Central memory CD4-positive, alpha-beta T cell (primary cell): ENCODE measurements at regions not wholly inside any gene's neighbourhood (a gene's known extent, or its start where the extent isn't known, plus 50 kb on each side); places are given as distances from the start of the nearest gene placed in this dataset.

Source experiments
- DNase-seq: peaks from one replicate; pipeline ENCODE4 v3.0.0; 2022

DNA sequence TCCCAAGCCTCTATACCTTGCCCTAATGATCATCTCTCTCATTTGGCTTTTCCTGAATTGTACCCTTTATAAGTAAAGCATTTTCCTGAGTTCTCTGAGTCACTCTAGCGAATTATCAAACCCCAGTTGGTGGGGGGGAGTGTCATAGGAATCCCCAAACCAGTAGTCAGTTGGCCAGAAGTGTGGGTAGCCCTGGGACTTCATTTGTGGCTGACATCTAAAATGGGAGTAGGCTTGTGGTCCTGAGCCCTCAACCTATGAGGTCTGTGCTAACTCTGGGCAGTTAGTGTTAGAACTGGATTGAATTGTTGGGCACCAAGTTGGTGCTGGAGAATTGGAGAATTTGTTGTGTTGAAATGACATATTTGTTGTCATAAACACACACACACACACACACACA is 91.3 kb downstream of the BBS10 start:
- no peak for DNase-seq

DNA sequence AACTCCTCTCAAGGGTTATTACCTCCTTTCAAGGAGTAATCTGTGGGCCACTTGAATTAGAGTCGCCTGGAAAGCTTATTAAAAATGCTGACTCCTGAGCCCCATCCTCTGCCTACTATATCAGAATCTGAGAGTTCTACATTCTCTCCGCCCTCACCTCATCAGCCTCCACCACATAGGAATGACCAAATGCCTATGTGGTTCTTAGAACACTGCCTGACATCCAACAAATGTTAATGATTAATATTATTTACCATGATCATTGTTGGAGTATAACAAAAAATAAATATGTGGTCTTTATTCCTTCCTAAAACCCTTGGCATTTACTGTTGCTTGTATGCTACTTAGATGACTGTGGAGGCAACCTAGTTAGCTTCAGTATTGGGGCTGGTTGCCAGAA is 91.9 kb downstream of the BBS10 start:
- no peak for DNase-seq

DNA sequence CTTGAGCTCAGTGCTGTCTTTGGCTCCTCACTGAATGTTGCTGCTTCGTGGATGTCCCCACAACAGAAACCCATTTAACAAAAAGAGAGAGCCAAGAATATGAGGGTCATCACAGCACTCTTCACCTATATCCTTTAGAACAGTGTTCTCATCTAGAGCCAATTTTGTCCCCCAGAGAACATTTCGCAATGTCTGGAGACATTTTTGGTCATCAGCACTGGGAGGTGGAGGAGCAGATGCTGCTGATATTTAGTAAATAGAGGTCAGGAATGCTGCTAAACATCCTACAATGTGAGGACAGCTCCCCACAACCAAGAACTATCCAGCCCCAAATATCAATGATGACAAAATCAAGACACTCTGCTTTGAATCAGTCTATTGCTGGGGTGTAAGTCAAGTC is 92.5 kb downstream of the BBS10 start:
- DNase-seq, result no peak

GRCh38 chr12:76255281-76255680 is 92.9 kb downstream of the BBS10 start:
- no peak for DNase-seq

GRCh38 chr12:76252031-76252430 is 96.2 kb downstream of the BBS10 start:
- DNase-seq, result no peak

GRCh38 chr12:76250256-76250655 is 98.0 kb downstream of the BBS10 start:
- no peak for DNase-seq

GRCh38 chr12:76249501-76249900 is 98.7 kb downstream of the BBS10 start:
- no peak for DNase-seq

DNA sequence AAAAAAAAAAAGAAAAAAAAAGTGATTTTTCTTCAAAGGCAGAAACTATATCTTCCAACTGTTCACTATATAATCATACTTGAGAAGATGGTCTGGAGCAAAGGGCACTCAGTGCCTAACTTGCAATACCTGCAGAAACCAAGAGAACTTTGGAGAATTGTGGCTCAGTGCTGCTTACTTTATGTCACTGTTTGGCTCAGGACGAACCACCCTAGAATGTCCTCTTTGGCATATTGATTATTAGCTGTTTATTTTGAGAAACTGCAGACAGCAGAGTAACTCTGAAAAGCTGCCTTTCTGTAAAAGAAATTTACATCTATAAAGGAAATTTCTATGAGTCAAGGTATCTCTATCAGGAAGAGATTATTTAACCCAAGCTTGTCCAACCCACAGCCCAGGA is 100.2 kb downstream of the BBS10 start:
- DNase-seq, result no peak

GRCh38 chr12:76247026-76247646 is 101.1 kb downstream of the BBS10 start:
- no peak for DNase-seq

DNA sequence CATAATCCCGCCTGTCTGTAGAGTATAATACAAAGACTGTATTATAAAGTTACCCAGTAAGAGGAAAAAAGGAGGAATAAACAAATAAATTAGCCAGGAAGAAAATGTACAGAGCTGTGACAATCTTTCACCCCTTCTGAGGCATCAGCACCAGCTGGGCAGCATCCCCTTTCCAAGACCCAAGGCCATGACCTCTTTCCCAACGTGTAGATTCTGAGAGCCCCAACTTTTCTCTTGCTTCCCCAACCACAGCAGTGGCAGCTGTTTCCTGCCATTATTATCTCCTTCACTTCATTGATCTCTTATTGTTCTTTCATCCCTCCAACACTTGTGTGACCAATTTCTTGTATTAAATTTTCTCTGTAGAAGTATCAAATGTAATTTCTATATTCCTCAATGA is 101.6 kb downstream of the BBS10 start:
- DNase-seq, result no peak

- no peak for DNase-seq
Measured at GRCh38 chr12:76244300-76244699, 103.9 kb downstream of the BBS10 start.

GRCh38 chr12:76242813-76243550 is 105.2 kb downstream of the BBS10 start:
- no peak for DNase-seq

DNA sequence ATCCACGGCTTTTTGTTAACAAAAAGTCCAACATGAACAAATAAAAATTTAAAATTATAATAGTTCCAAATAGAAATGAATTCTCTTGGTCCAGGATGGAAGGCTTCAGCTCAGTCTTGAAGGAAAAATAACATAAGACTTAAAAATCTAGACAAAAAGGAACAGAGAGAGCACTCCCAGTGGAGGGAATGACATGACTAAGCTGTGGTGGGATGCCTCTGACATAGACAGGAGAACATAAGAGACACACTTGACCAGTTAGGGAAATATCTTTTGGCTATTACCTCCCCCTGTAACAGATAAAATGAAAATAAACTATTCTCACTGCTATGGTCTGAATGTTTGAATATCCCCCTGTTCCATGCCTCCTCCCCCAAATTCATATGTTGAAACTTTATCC is 106.8 kb downstream of the BBS10 start:
- DNase-seq, result no peak

- DNase-seq, result no peak
Measured at GRCh38 chr12:76240281-76240680, 107.9 kb downstream of the BBS10 start.

DNA sequence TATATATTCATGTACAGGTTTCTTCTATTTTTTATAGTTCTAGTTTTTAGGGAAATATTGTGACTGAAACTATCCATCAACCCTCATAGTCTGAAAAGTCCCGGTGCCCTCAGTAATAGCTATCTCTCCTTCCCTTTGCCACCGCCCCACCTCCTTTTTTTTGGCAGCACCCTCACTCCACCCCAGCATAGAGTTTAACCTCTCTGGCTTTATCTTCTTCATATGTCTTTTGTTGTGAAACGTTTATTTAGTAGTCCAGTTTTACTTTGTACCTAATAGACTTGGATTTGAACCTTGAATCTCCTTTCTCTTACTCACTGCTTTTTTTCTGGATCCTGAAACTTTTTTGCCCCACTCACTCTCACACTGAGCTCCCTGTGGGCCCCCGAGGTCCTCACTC is 109.5 kb downstream of the BBS10 start:
- no peak for DNase-seq

GRCh38 chr12:76237086-76237701 is 111.0 kb downstream of the BBS10 start:
- no peak for DNase-seq

DNA sequence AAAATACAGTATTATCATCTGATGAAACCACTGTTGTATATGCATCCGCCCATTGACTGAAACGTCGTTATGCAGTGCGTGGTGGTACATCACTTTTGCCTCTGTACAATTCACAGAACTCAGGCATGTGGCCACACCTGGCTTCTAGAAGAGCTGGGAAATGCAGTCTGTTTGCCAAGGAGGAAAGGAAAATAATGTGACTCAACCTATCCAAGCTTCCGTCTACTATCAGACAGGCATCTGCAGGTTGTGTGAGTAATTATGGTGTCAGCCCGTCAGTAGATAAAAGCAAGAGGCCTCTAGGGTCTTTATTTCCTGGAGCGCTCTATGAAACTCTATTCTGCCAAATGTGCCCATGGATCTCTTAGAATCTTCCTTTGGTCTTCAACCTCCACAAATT is 111.6 kb downstream of the BBS10 start:
- DNase-seq, result no peak

GRCh38 chr12:76234741-76235140 is 113.5 kb downstream of the BBS10 start:
- no peak for DNase-seq

DNA sequence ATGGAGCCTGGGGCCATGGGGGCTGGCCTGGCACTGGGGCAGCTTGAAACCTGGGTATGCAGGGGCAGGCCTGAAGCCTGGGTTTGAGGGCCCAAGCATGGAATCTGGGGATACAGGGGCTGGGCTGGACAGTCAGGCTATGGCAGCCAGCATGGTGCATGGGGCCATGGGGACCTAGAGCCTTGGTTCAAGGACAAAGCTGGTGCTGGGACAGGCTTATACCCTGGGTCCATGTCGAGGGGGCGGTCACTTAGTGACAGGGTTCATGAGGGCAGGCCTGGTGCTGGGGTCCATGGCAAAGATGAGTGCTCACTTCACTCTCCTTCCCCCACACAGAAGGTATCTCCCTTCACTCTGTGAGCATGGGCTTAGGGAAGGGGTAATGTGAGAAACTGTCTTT is 116.2 kb downstream of the BBS10 start:
- DNase-seq, result no peak

GRCh38 chr12:76226956-76227355 is 121.3 kb downstream of the BBS10 start:
- no peak for DNase-seq

GRCh38 chr12:76226397-76226796 is 121.8 kb downstream of the BBS10 start:
- DNase-seq, result no peak

- no peak for DNase-seq
Measured at GRCh38 chr12:76223869-76224268, 124.3 kb downstream of the BBS10 start.

- DNase-seq, result no peak
Measured at GRCh38 chr12:76220980-76221379, 127.2 kb downstream of the BBS10 start.

DNA sequence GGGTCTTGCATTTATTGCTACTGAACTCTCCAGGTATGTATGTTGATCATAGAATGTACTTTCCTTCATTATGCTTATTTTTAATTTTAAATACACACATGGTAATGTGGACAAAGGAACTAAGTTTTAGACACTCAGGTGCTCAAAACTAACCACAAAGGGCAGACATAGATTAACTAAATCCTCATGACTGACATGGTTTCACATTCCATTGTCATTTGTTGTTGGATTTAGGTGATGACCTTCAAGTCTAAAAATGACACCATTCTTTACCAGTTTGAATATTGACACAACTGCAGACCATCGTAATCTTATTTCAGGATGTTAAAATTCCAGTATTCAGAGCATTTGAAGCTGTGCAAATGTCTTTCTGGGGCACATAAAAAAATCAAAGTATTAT is 128.4 kb downstream of the BBS10 start:
- DNase-seq, result no peak
